Neural crest cell (in vitro differentiated cells): ENCODE measurements at regions not wholly inside any gene's neighbourhood (a gene's known extent, or its start where the extent isn't known, plus 50 kb on each side); places are given as distances from the start of the nearest gene placed in this dataset.

ENCODE experiments used
- DNase-seq: peaks from one replicate; pipeline ENCODE4 v3.0.0; 2021; ENCODE audit warnings: low read depth, mixed read lengths, low spot score
- H3K27ac Mint-ChIP-seq: one replicate; pipeline ENCODE4 v1.8.0; 2021; ENCODE audit warnings: mild to moderate bottlenecking, mixed read lengths; ENCODE audit not compliant: unreplicated experiment
- H3K27me3 Mint-ChIP-seq: 2 replicates; pipeline ENCODE4 v1.8.0; 2021; ENCODE audit warnings: low read depth, mild to moderate bottlenecking, mixed read lengths
- H3K36me3 Mint-ChIP-seq: 2 replicates; pipeline ENCODE4 v1.8.0; 2021; ENCODE audit warnings: low read depth, mild to moderate bottlenecking, mixed read lengths
- H3K4me1 Mint-ChIP-seq: 2 replicates; pipeline ENCODE4 v1.8.0; 2021; ENCODE audit warnings: mixed read lengths
- H3K4me3 Mint-ChIP-seq: one replicate; pipeline ENCODE4 v1.8.0; 2021; ENCODE audit warnings: mild to moderate bottlenecking, mixed read lengths
- H3K9me3 Mint-ChIP-seq: 2 replicates; pipeline ENCODE4 v1.8.0; 2021; ENCODE audit warnings: mixed read lengths
- TF ChIP-seq, protein P1 (sequence below): fragments of 200-600 bp; sonication (generic); conservative IDR thresholded peaks from 2 replicates; pipeline ENCODE4 v1.5.0; 2021; ENCODE audit warnings: antibody characterized with exemption, mild to moderate bottlenecking

DNA sequence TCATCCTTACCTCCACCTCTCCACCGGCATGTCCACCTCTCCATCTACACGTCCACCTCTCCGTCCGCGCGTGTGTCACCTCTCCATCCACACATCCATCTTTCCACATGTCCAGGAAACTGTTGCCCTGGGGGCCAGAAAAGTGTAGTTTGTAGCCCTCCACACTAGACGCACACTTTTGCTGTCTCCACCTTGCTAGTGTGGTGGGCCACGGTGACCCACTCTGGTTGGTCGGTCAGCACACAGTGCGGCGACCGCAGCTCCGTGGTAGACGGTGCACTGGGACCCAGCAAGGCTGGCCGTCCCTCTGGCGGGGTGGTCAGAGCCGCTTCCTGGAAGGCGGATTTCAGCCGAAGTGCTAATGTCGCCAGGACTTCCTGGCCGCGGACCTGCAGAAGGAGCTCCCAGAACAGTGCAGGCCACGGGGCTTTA lies 268.6 kb downstream of the DLL1 start:
- Mint-ChIP-seq H3K4me3 (no peak overlapping the region), H3K9me3 (peaks cover 2% of the 10 kb centered on the region), H3K27me3 (peaks cover 11% of the 10 kb centered on the region), H3K36me3 (no peaks in the 10 kb centered on the region), H3K4me1 (peaks cover 2% of the 10 kb centered on the region), H3K27ac (no peak overlapping the region)
- TF ChIP-seq, protein P1, sequence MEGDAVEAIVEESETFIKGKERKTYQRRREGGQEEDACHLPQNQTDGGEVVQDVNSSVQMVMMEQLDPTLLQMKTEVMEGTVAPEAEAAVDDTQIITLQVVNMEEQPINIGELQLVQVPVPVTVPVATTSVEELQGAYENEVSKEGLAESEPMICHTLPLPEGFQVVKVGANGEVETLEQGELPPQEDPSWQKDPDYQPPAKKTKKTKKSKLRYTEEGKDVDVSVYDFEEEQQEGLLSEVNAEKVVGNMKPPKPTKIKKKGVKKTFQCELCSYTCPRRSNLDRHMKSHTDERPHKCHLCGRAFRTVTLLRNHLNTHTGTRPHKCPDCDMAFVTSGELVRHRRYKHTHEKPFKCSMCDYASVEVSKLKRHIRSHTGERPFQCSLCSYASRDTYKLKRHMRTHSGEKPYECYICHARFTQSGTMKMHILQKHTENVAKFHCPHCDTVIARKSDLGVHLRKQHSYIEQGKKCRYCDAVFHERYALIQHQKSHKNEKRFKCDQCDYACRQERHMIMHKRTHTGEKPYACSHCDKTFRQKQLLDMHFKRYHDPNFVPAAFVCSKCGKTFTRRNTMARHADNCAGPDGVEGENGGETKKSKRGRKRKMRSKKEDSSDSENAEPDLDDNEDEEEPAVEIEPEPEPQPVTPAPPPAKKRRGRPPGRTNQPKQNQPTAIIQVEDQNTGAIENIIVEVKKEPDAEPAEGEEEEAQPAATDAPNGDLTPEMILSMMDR: no peak
- no peak for DNase-seq

DNA sequence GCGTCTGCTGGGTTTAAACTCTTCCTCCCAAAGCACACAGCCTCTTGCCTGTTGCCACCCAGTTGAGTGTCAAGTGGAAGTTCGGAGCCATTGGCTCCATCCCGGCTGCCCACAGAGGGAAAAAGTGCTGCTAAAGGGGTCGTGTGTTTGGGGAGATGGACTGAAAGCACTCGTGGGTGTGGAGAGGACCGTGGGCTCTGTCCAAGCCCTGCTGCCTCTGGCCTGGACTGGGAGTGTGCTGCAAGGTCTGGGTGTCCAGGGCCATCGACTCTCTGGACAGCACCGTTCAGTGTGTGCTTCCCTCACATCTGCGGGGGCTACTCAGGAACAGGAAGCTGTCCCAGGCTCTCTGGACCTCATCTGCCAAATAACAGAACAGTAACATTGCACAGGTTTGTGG lies 269.3 kb downstream of the DLL1 start:
- peaks cover 2% of the 10 kb centered on the region for H3K36me3 Mint-ChIP-seq
- TF ChIP-seq, protein P1: no peak
- H3K4me1 Mint-ChIP-seq: peaks cover 6% of the 10 kb centered on the region
- H3K27ac Mint-ChIP-seq: no peak overlapping the region
- H3K27me3 Mint-ChIP-seq: peaks cover 14% of the 10 kb centered on the region
- peaks cover 5% of the 10 kb centered on the region for H3K9me3 Mint-ChIP-seq
- no peak overlapping the region for H3K4me3 Mint-ChIP-seq
- no peak for DNase-seq

DNA sequence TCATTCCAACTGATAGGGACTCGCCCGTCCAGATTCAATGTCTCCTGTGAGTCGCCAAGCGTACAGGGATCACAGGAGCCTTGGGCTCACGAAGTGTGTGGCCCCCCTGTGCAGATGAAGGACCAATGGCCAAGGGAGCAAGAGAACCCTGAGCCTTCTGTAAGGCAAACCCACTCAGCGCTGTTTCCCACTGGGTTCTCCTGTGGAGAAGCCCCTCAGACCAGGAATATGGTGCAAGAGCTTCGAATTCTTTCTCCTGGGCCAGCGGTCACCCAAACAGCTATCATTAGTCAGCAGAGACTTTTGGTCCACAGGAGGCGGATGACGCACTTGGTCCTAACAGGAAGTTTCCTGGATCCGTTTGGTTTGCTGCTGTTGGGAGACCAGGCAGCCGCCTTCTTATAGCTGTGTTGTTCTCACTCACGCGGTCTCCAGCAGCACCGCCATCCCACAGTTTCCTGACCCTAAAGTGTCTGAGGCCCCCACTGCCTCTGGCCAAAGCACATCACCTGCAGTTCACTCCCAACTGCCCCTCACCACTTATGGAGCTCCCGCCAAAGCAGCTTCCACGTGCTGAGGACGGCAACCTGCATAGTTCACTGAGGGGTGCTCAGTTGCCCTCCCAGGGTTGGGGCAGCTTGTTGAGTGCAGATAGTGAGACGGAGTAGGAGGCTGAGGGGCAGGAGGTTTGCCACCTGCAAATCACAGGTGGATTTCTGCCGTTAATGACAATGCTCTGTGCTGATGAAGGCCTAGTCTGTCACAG lies 268.6 kb downstream of the ERMARD start:
- Mint-ChIP-seq H3K27ac (no peak overlapping the region), H3K4me1 (peaks cover 6% of the 10 kb centered on the region), H3K27me3 (peaks cover 20% of the 10 kb centered on the region), H3K36me3 (peaks cover 2% of the 10 kb centered on the region), H3K9me3 (peaks cover 5% of the 10 kb centered on the region), H3K4me3 (no peak overlapping the region)
- no peak for DNase-seq
- TF ChIP-seq, protein P1: no peak

DNA sequence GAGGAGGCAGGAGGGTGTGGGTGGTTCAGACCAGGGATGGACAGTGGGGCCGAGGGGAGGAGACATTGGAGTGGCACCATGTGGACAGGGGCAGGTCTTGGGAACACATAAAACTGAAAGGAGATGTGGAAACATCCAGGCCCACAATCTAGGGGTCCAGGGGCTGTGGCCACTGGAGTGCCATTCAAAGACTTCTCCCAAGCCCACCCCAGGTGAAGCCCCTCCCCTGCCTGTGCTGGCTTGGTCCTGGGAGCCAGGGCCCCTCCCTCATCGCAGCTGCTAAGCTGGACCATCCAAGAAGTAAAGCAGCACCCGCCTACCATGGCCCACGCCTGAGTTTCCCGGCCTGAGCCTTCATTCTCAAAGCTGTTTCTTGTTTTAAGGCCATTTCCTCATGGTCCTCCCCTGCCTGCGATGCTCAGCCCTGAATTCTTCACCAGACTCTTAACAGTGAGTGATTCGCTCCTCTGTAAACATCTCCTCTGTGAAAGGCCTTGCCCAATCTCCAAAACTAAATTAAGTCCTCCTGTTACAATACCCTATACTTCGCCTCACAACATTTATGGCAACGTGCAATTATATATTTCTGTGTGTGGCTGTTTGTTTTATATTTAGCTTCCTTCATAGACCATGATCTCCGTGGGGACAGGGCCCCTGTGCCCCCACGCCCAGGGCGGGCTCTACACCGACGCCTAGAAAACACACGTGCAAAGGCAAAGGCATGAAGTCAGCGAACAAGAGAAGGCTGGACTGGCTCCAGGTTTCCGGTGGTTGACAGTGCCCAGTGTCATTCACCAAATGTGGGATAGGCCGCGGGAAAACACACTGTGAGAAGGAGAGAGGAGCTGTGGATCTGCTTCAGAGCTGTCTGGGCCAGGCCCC lies 267.8 kb downstream of the ERMARD start:
- DNase-seq: no peak
- H3K4me1 Mint-ChIP-seq: peaks cover 6% of the 10 kb centered on the region
- H3K27me3 Mint-ChIP-seq: peaks cover 26% of the 10 kb centered on the region
- H3K27ac Mint-ChIP-seq: no peak overlapping the region
- peaks cover 2% of the 10 kb centered on the region for H3K36me3 Mint-ChIP-seq
- TF ChIP-seq, protein P1: no peak
- H3K4me3 Mint-ChIP-seq: no peak overlapping the region
- H3K9me3 Mint-ChIP-seq: peaks cover 5% of the 10 kb centered on the region

DNA sequence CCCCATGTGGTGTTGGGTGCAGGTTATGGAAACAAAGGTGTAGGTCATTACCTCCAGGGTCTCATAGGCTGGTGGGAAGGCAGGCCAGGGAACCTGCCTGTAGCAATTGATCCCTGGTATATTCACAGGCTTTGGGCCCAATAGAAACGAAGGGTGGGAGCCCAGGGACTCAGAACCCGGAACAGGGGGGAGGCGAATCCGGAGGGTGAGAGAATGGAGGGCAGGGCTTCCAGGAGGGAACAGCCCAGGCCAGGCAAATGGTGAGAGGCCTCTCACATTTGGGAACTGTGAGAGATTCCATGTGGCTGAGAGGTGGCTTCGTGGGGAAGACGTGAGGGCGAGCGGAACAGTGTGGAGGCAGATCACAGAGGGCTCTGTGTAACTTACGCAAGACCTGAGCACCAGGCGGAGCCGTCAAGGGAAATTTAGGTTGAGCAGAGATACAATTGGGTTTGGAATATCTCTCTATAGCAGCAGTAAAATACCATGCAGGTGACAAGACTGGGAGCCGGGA lies 267.1 kb downstream of the ERMARD start:
- no peak for DNase-seq
- Mint-ChIP-seq H3K4me1 (peaks cover 6% of the 10 kb centered on the region), H3K4me3 (no peak overlapping the region), H3K36me3 (peaks cover 2% of the 10 kb centered on the region), H3K27ac (peak overlapping the region; percentile 71), H3K27me3 (peaks cover 29% of the 10 kb centered on the region), H3K9me3 (peaks cover 5% of the 10 kb centered on the region)
- TF ChIP-seq, protein P1: no peak
